H9 (cell line): ENCODE measurements at regions not wholly inside any gene's neighbourhood (a gene's known extent, or its start where the extent isn't known, plus 50 kb on each side); places are given as distances from the start of the nearest gene placed in this dataset.

ENCODE experiments used
- DNase-seq: peaks from one replicate; pipeline ENCODE4 v3.0.0-alpha.2; 2017
- H2AFZ ChIP-seq: one replicate; pipeline ENCODE4 v1.6.1; 2013; ENCODE audit warnings: mild to moderate bottlenecking, low read length, control low read depth, moderate library complexity
- H2AK5ac ChIP-seq: 2 replicates; pipeline ENCODE4 v1.6.1; 2013; ENCODE audit warnings: low read length, control low read depth, mixed read lengths; ENCODE audit not compliant: insufficient read length
- H2BK120ac ChIP-seq: one replicate; pipeline ENCODE4 v1.6.1; 2013; ENCODE audit warnings: low read depth, mild to moderate bottlenecking, low read length, control low read depth, inconsistent platforms; ENCODE audit not compliant: poor library complexity, severe bottlenecking
- H2BK12ac ChIP-seq: 2 replicates; pipeline ENCODE4 v1.6.1; 2013; ENCODE audit warnings: low read length, control low read depth, mixed read lengths, low read depth; ENCODE audit not compliant: insufficient read length
- H2BK15ac ChIP-seq: 2 replicates; pipeline ENCODE4 v1.6.1; 2013; ENCODE audit warnings: low read depth, low read length, control low read depth
- H2BK20ac ChIP-seq: one replicate; pipeline ENCODE4 v1.6.1; 2013; ENCODE audit warnings: low read depth, mild to moderate bottlenecking, low read length, control low read depth, inconsistent platforms; ENCODE audit not compliant: poor library complexity, severe bottlenecking
- H2BK5ac ChIP-seq: 2 replicates; pipeline ENCODE4 v1.6.1; 2013; ENCODE audit warnings: low read length, control low read depth, mixed read lengths; ENCODE audit not compliant: insufficient read length
- H3K14ac ChIP-seq: 2 replicates; pipeline ENCODE4 v1.6.1; 2013; ENCODE audit warnings: low read length, control low read depth; ENCODE audit not compliant: insufficient read depth
- H3K18ac ChIP-seq: 2 replicates; pipeline ENCODE4 v1.6.1; 2013; ENCODE audit warnings: low read depth, mild to moderate bottlenecking, mixed read lengths, low read length, control low read depth; ENCODE audit not compliant: insufficient read length
- H3K23ac ChIP-seq: 2 replicates; pipeline ENCODE4 v1.6.1; 2013; ENCODE audit warnings: low read length, control low read depth, mixed read lengths, low read depth; ENCODE audit not compliant: insufficient read length
- H3K23me2 ChIP-seq: 2 replicates; pipeline ENCODE4 v1.6.1; 2013; ENCODE audit warnings: low read depth, mild to moderate bottlenecking, mixed read lengths, low read length, control low read depth; ENCODE audit not compliant: insufficient read length, poor library complexity, severe bottlenecking
- H3K27ac ChIP-seq: 2 replicates; pipeline ENCODE4 v1.5.1; 2013; ENCODE audit warnings: low read length, control low read depth, mixed read lengths, low read depth; ENCODE audit not compliant: insufficient read length
- H3K27me3 ChIP-seq: 2 replicates; pipeline ENCODE4 v1.6.1; 2013; ENCODE audit warnings: low read length, control low read depth, inconsistent platforms; ENCODE audit not compliant: insufficient read depth
- H3K4ac ChIP-seq: 2 replicates; pipeline ENCODE4 v1.6.1; 2013; ENCODE audit warnings: low read depth, mild to moderate bottlenecking, control low read depth, inconsistent platforms, low read length, moderate library complexity
- H3K4me1 ChIP-seq: 2 replicates; pipeline ENCODE4 v1.6.1; 2013; ENCODE audit warnings: low read length, control low read depth, inconsistent platforms; ENCODE audit not compliant: insufficient read depth
- H3K4me2 ChIP-seq: 2 replicates; pipeline ENCODE4 v1.6.1; 2013; ENCODE audit warnings: low read length, control low read depth, mixed read lengths; ENCODE audit not compliant: insufficient read length, insufficient read depth
- H3K56ac ChIP-seq: 2 replicates; pipeline ENCODE4 v1.6.1; 2013; ENCODE audit warnings: low read depth, mild to moderate bottlenecking, mixed read lengths, low read length, control low read depth; ENCODE audit not compliant: insufficient read length
- H3K79me1 ChIP-seq: 2 replicates; pipeline ENCODE4 v1.6.1; 2013; ENCODE audit warnings: low read depth, mild to moderate bottlenecking, moderate library complexity, low read length, control low read depth, inconsistent platforms; ENCODE audit not compliant: insufficient read depth, poor library complexity, severe bottlenecking
- H3K79me2 ChIP-seq: 2 replicates; pipeline ENCODE4 v1.6.1; 2013; ENCODE audit warnings: low read length, control low read depth, inconsistent platforms; ENCODE audit not compliant: insufficient read depth
- H3K9ac ChIP-seq: 2 replicates; pipeline ENCODE4 v1.6.1; 2013; ENCODE audit warnings: low read length, control low read depth, mixed read lengths; ENCODE audit not compliant: insufficient read length; ENCODE audit errors: extremely low read depth
- H3K9me3 ChIP-seq: one replicate; pipeline ENCODE4 v1.6.1; 2013; ENCODE audit warnings: low read depth, low read length, inconsistent platforms; ENCODE audit not compliant: control insufficient read depth
- H3T11ph ChIP-seq: one replicate; pipeline ENCODE4 v1.6.1; 2013; ENCODE audit warnings: mild to moderate bottlenecking, low read length, control low read depth, inconsistent platforms
- H4K20me1 ChIP-seq: one replicate; pipeline ENCODE4 v1.6.1; 2013; ENCODE audit not compliant: control insufficient read depth, insufficient read length, insufficient read depth
- H4K5ac ChIP-seq: 2 replicates; pipeline ENCODE4 v1.6.1; 2013; ENCODE audit warnings: low read depth, mild to moderate bottlenecking, mixed read lengths, low read length, control low read depth; ENCODE audit not compliant: insufficient read length
- H4K8ac ChIP-seq: replicated peaks from 2 replicates; pipeline ENCODE4 v1.6.1; 2013; ENCODE audit warnings: low read length, control low read depth, mixed read lengths, low read depth; ENCODE audit not compliant: insufficient read length
- H4K91ac ChIP-seq: 2 replicates; pipeline ENCODE4 v1.6.1; 2013; ENCODE audit warnings: low read depth, mild to moderate bottlenecking, moderate library complexity, mixed read lengths, low read length, control low read depth; ENCODE audit not compliant: insufficient read length
- H3K27ac Mint-ChIP-seq, 3 experiments: 2 replicates in 2 of 3; 3 replicates in 1 of 3; pipeline ENCODE4 v1.8.0; 2020 to 2021; ENCODE audit warnings: mixed read lengths in 3 of 3, mild to moderate bottlenecking in 1 of 3, moderate library complexity in 1 of 3
- H3K27me3 Mint-ChIP-seq: 2 replicates; pipeline ENCODE4 v1.8.0; 2021; ENCODE audit warnings: low read depth, mild to moderate bottlenecking, moderate library complexity, mixed read lengths
- H3K36me3 Mint-ChIP-seq, 3 experiments: 2 replicates in 2 of 3; 3 replicates in 1 of 3; pipeline ENCODE4 v1.8.0; 2020 to 2021; ENCODE audit warnings: low read depth in 3 of 3, mixed read lengths in 3 of 3; ENCODE audit not compliant: insufficient read depth in 1 of 3
- H3K4me1 Mint-ChIP-seq, 2 experiments: 2 replicates each; pipeline ENCODE4 v1.8.0; 2020; ENCODE audit warnings: mixed read lengths in 2 of 2
- H3K4me3 Mint-ChIP-seq, 2 experiments: 2 replicates in 1 of 2; 3 replicates in 1 of 2; pipeline ENCODE4 v1.8.0; 2020 to 2021; ENCODE audit warnings: mild to moderate bottlenecking in 2 of 2, mixed read lengths in 2 of 2, moderate library complexity in 1 of 2
- H3K9me3 Mint-ChIP-seq, 2 experiments: 2 replicates in 1 of 2; 3 replicates in 1 of 2; pipeline ENCODE4 v1.8.0; 2020; ENCODE audit warnings: mild to moderate bottlenecking in 2 of 2, mixed read lengths in 2 of 2, moderate library complexity in 1 of 2
- CTCF ChIP-seq: fragments of 200-600 bp; sonication (generic); conservative IDR thresholded peaks from 3 replicates; pipeline ENCODE4 v1.8.0; 2021; ENCODE audit warnings: antibody characterized with exemption, mild to moderate bottlenecking
- WGBS: extraction: QIAGEN DNeasy Blood & Tissue Kit; methylation state at CpG from one replicate; pipeline ENCODE4 v1.1.7; 2013; ENCODE audit warnings: missing lambda C conversion rate, low lambda C conversion rate, mixed read lengths; ENCODE audit not compliant: insufficient read length; ENCODE audit errors: extremely low coverage; 5-methylcytosine and 5-hydroxymethylcytosine counted together

- H3K4me3 Mint-ChIP-seq: no peak overlapping the region
- H3K23me2 ChIP-seq: no peaks in the 10 kb centered on the region
- H3K14ac ChIP-seq: no peak overlapping the region
- no peak overlapping the region for H3K23ac ChIP-seq
- no peak overlapping the region for H3K4me2 ChIP-seq
- peaks cover 52% of the 10 kb centered on the region for H3K27me3 Mint-ChIP-seq
- no peak overlapping the region for H2AFZ ChIP-seq
- H3K79me1 ChIP-seq: no peaks in the 10 kb centered on the region
- no peaks in the 10 kb centered on the region for H3K4me1 ChIP-seq
- TF ChIP-seq CTCF: no peak
- no peaks in the 10 kb centered on the region; a peak in 1 of 7 replicates for H3K36me3 Mint-ChIP-seq
- no peak overlapping the region for H3K4ac ChIP-seq
- peak; percentile 5 for DNase-seq
- no peak overlapping the region for H2AK5ac ChIP-seq
- no peak overlapping the region for H4K5ac ChIP-seq
- no peaks in the 10 kb centered on the region; the same call in 1 of the 2 replicates for H3K27me3 ChIP-seq
- H3T11ph ChIP-seq: no peak overlapping the region
- no peak overlapping the region for H4K8ac ChIP-seq
- H3K9ac ChIP-seq: no peak overlapping the region
- no peaks in the 10 kb centered on the region for H4K20me1 ChIP-seq
- H4K91ac ChIP-seq: no peak overlapping the region
- no peaks in the 10 kb centered on the region for H3K79me2 ChIP-seq
- H3K27ac Mint-ChIP-seq: no peak overlapping the region
- no peak overlapping the region for H2BK5ac ChIP-seq
- no peak overlapping the region for H3K56ac ChIP-seq
- H3K9me3 Mint-ChIP-seq: peaks cover 2 to 5% of the 10 kb centered on the region in 2 experiments; a peak in 3 of 5 replicates
- no peak overlapping the region for H3K27ac ChIP-seq
- no peak overlapping the region for H2BK120ac ChIP-seq
- no peak overlapping the region for H3K18ac ChIP-seq
- no peak overlapping the region for H2BK20ac ChIP-seq
- H3K4me1 Mint-ChIP-seq: peaks cover 6% of the 10 kb centered on the region in 2 experiments; a peak in 3 of 4 replicates
- H2BK15ac ChIP-seq: no peak overlapping the region
- no CpG with 5 or more reads among the region's 8 CpGs for WGBS
- H3K9me3 ChIP-seq: no peaks in the 10 kb centered on the region
- H2BK12ac ChIP-seq: no peak overlapping the region
Observed at GRCh38 chr1:48093147-48093546, 96.0 kb upstream of the TRABD2B start.
